Activated CD8-positive, alpha-beta memory T cell treated with anti-CD3 and anti-CD28 coated beads for 1 hour (primary cell): ENCODE measurements at regions not wholly inside any gene's neighbourhood (a gene's known extent, or its start where the extent isn't known, plus 50 kb on each side); places are given as distances from the start of the nearest gene placed in this dataset.

Experiments used
- DNase-seq, 2 donors: peaks; one replicate each; pipeline ENCODE4 v3.0.0-alpha.2; 2020; ENCODE audit warnings: low read depth in 1 of 2; ENCODE audit errors: extremely low read depth in 1 of 2

GRCh38 chr15:39285663-39286062 is 295.2 kb upstream of the THBS1 start:
- DNase-seq: no peak

GRCh38 chr15:39286706-39287105 is 294.2 kb upstream of the THBS1 start:
- DNase-seq: no peak

GRCh38 chr15:39287322-39288195 is 293.3 kb upstream of the THBS1 start:
- DNase-seq: no peak

- DNase-seq: no peak
Measured at GRCh38 chr15:39290711-39291435, 290.0 kb upstream of the THBS1 start.

- DNase-seq: no peak
Measured at GRCh38 chr15:39291690-39292089, 289.2 kb upstream of the THBS1 start.

- DNase-seq: no peak
Measured at GRCh38 chr15:39296955-39297354, 283.9 kb upstream of the THBS1 start.

GRCh38 chr15:39298271-39298962 is 282.5 kb upstream of the THBS1 start:
- no peak for DNase-seq

GRCh38 chr15:39299486-39300267 is 281.2 kb upstream of the THBS1 start:
- DNase-seq: no peak

- DNase-seq: no peak
Measured at GRCh38 chr15:39300451-39301153, 280.3 kb upstream of the THBS1 start.

- no peak for DNase-seq
Measured at GRCh38 chr15:39301589-39301999, 279.3 kb upstream of the THBS1 start.

- DNase-seq: no peak
Measured at GRCh38 chr15:39302936-39303335, 277.9 kb upstream of the THBS1 start.

GRCh38 chr15:39304201-39304841 is 276.6 kb upstream of the THBS1 start:
- DNase-seq: no peak

- no peak for DNase-seq
Measured at GRCh38 chr15:39304931-39305728, 275.7 kb upstream of the THBS1 start.

- DNase-seq: no peak
Measured at GRCh38 chr15:39310633-39311032, 270.2 kb upstream of the THBS1 start.

GRCh38 chr15:39312984-39313383 is 267.9 kb upstream of the THBS1 start:
- DNase-seq: no peak

- no peak for DNase-seq
Measured at GRCh38 chr15:39313467-39313866, 267.4 kb upstream of the THBS1 start.

GRCh38 chr15:39313881-39314280 is 267.0 kb upstream of the THBS1 start:
- DNase-seq: no peak

GRCh38 chr15:39315206-39315850 is 265.6 kb upstream of the THBS1 start:
- no peak for DNase-seq
